Left cardiac atrium (tissue), 4 donors: ENCODE measurements at regions not wholly inside any gene's neighbourhood (a gene's known extent, or its start where the extent isn't known, plus 50 kb on each side); places are given as distances from the start of the nearest gene placed in this dataset.
"Not testable (repeated sequence)": the region's sequence is repeated elsewhere in the genome, so short reads cannot be mapped to it uniquely, and the experiment has no call there.

Experiments used
- ATAC-seq, 2 donors: fragments of 200-7000 bp; cut with Tn5 transposase; one replicate each; pipeline ENCODE4 v1.9.1; 2020; ENCODE audit warnings: mild to moderate bottlenecking in 2 of 2, moderate library complexity in 2 of 2
- DNase-seq: peaks from one replicate; pipeline ENCODE4 v3.0.0-alpha.2; 2020
- intact Hi-C, 2 donors: fragments of 100-400 bp; cut with DNase I; formaldehyde crosslinking; loops; one replicate each; pipeline versions ENCODE4 v1.14.1 to v1.15.1; 2022 to 2023
- donor health status: DM: no; HTN: yes; CAD: no.
- donor health status: DM: no; HTN: yes; CAD: no; lungs with severe emphysema.
- donor health status: DM: yes; HTN: yes; CAD: no.
- donor health status: Dilated cardiomyopathy.

DNA sequence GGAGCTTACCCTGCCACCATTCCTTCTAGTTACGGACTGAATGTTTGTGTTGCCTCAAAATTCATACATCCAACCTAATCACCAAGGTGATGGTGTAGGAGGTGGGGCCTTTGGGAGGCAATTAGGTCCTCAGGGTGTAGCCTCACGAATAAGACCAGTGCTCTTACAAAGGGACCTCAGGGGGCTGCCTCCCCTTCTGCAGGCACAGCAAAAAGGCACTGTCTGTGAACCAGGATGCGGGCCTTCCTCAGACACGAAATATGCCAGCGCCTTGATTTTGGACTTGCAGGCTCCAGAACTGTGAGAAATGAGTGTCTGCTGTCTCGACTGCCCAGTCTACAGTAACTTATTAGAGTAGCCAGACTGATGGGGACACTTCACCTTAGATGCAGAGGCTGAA is 150.4 kb upstream of the HDAC4 start:
- no peak for DNase-seq
- intact Hi-C loops: no loop called here
- no peak for ATAC-seq

DNA sequence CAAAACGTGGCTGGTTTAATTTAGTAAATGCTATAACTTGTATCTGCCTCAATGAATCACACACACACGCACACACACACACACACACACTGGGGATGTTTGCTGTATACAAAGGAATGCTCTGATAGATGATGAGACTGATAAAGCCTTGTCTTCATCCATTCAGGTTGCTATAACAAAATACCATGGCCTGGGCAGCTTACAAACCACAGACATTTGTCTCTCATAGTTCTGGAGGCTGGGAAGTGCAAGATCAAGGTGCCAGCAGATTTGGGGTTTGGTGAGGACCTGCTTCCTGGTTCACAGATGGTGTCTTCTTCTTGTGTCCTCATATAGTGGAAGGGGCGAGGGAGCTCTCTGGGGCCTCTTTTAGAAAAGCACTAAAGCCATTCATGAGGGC is 149.5 kb upstream of the HDAC4 start:
- intact Hi-C loops: no loop called here
- no peak for ATAC-seq

DNA sequence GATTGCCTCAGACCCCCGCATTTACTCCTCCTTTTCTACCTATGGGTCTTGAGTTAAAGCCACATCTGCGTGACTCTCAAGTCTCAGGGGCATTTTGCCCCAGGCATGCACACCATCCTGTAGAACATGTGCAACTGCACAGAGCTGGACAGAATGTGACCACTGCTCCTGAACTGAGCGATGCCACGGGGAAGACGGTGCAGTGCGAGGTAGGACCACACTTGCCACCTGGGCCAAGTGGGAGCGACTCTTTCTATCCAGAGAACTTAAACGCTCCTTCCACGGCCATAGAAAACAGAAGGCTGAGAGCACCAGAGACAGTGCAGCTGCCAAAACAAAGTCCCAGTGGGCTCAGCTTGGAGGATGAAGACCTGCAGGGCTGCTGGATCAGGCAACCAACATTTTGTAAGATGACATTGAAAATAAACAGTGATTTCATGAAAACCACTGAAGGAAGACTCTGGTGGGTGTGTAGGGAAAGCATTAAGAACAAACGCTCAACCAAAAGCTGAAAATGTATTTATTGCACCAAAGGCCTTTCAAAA is 149.0 kb upstream of the HDAC4 start:
- intact Hi-C loops: no loop called here
- DNase-seq (no peak), ATAC-seq (no peak)

More for the DNA sequence above, 149.5 kb upstream of the HDAC4 start:
- DNase-seq: no peak

DNA sequence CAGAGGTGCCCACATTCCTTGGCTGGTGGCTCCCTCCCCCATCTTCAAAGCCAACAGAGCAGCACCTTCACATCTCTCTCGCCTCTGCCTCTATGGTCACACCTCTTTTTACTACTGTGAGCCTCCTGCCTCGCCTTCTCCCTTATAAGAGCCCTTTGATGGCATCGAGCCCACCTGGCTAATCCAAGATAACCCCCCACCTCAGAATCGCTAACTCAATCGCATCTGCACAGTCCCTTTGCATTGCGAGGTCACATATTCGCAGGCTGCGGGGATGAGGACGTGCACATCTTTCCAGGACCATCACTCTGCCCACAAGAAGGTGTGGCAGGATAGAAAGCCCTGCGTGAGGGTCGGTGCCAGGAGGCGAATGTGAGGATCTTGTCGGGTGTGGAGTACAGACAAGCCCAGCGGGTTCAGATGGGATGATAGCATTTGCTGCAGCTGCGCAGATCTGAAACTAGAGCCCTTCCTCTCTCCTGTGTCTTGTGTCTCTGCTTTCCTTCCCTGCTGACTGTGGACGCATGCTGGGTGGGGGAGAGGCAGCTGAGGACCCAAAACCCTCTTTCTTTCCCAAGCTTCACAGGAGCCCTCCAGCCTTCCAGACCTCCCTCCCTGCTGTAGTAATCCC is 148.3 kb upstream of the HDAC4 start:
- intact Hi-C loops: no loop called here
- no peak for ATAC-seq
- no peak for DNase-seq

DNA sequence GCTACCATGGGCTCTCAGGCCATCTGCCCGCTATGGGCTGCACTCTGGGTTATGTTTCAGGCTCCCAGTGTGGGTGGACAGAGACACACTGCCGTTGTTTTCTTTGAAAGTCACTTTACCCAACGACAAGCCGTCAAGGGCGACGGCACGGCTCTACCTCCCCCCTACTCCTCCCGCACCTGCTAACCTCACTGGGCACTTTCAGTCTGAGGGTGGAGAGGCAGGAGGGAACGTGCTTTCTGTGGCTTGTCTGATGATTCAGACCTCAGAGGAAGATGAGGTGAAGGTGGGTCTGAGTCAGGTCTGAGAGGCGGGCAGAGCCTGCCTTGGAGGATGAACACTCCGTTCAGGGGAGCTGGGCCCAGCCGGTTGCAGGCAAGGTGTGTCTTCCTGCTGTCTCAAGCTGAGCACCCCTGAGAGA is 147.6 kb upstream of the HDAC4 start:
- ATAC-seq: no peak
- no peak for DNase-seq
- intact Hi-C loops: no loop called here

DNA sequence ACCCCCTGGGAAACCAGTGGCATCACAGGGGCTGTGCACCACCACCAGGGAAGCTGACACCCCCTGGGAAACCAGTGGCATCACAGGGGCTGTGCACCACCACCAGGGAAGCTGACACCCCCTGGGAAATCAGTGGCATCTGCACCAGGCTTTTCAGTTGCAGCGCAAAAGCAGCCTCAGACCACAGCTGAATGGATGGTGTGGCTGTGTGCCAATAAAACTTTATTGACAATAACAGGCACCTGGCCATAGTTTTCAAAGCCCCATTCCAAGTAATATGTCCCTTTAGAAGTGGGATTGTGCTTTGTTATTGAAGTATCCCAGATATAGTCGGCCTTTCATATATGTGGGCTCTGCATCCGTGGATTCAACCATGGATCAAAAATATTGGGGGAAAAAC is 146.3 kb upstream of the HDAC4 start:
- DNase-seq, ATAC-seq: not testable (repeated sequence)

DNA sequence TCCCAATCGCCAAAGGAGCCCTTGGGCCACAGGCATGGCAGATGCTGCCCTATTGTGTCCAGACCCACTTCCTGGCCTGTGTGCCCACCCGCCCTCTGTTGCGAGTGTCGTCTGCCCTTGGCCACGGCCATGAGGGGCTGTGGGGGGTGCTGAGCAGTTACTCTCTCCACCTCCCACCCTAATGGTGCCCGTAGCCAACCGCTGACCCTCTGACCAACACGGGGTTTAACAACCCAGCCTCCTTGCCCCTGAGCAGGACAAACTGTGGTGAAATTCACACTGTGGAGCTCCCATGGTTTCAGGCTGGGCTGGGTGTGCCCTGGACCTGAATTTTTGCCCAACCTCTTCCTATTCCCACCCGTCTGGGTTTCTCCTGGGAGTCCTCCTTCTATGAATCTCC is 145.7 kb upstream of the HDAC4 start:
- intact Hi-C loops: no loop called here
- ATAC-seq: no peak
- DNase-seq: no peak

More for the DNA sequence above, 146.3 kb upstream of the HDAC4 start:
- intact Hi-C loops: not testable (repeated sequence)

DNA sequence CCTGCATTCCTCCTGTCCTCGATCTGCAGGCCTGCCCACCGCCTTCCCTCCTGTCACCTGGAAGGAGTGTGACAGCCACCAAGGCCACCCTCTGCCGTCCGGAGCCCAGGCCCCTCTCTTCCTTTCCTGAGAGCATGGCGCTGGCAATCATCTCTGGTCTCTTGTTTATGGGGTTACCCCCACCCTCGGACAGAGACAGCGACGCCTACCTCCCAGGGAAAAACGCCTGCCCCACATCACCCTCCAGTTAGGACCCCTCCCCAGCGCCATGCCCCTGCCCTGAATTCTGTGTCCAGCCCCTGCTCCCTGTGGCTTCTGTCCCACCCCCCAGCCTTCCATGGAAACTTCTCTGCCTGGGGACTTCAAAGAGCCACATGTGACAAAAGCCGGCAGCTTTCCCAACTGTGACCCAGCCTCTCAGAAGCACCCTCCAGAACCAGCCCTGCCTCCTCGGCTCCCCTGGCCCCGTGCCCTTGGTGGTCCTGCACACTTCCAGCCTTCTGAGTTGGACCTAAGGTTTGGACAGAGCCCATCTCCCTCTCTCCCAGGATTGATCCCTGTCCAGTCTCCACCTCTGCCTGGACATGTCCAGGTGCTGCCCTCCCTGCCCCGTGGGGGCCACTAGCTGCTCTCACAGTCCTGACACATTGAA is 145.0 kb upstream of the HDAC4 start:
- DNase-seq: no peak

DNA sequence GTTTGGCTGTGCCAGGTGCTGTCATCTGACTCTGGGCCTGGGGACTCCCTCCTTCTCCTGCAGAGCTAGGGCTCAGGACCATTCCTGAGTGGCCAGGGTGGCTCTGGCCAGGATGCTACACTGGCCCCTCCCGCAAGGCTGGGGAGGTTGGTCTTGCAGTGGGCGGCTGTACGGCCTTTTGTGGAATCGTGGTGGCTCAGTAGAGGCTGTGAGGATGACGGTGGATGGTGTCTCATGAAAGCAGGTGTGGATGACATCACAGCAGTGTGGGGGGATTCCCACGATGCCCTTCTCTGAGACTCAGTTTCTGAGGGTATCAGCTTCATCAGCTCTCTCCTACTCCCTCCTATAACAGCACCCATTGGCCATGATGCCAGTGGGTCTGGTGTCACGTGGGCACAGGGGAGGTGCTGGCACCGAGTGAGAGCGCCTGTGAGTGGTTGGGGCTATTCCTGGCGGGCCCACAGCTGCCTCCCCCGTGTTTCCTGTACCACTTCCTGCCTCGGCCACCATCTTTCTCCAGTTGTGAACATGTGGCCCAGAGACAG is 144.2 kb upstream of the HDAC4 start:
- intact Hi-C loops: no loop called here
- DNase-seq: no peak
- ATAC-seq: peak in 1 of 2 donors; percentile 23

More for the DNA sequence above, 145.0 kb upstream of the HDAC4 start:
- intact Hi-C loops: no loop called here
- ATAC-seq: no peak

DNA sequence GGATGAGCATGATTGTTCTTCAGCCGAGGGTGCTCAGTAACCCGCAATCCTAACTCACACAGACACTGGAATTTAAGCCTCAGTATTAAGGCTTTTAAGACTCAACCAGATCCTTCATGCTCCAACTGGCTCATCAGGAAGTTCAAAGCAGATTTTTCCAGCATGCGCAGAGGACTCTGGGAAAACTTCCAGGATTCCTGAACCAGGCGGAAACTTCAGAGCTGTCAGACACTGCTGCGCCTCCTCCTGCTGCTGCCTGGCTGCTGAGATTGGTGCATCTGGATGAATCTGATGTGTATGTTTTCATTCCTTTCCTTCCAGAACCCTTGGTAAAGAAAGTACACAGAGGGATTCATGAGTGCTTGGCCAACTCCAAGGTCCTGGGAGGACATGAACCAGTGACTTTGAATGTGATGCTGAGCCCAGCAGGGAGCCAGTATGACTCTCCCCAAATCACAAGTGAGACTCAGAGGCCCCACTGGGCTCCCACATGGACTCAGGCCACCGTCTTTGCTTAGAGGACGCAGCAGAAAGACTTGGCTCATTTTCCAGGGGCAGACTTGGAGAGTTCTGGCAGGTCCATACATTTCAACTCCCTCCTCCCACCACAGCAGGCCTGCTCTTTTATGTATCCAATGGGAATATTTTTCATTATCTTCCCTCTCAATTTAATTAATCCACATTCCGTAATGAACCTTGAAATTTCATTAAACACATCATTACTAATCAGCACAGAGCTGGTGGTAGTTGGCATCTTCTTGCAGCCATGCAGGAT is 143.5 kb upstream of the HDAC4 start:
- DNase-seq (no peak), ATAC-seq (no peak)
- intact Hi-C loops: no loop called here

DNA sequence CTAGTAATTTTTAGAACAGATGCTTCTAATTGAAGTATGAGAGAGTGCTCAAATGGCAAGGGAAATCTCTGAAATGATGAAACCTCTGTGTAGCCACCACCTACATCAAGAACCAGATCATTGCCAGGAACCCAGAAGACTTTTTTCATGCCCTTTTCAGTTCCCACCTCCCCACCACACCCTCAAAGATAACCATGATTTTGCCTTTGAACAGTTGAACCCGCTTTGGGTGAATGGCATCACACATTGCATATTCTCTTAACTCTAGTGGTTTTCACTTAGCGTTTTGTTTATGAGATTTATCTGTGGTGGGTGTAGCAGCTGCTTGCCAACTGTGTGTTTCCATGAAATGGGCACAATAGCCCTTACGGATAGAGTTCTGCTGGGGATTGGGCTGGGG is 142.9 kb upstream of the HDAC4 start:
- intact Hi-C loops: no loop called here
- ATAC-seq (no peak), DNase-seq (no peak)

DNA sequence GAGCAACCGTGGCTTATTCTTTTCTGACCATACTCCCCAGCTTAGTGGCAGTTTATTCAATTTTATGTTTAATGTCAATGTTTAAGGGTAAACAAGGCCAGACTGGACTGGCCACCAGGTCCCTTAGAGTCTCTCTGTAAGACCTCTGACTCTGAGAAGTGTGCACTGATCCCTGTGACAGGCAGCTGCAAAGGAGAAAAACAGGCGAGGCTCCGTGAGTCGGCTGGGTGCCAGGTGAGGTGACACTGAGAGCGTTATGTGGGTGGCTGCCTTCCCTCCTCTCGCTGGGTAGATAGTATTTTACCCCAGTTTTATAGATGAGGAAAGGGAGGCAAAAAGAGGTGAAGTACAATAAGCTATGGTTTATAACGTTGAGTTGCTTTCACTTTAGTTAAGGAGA is 139.4 kb upstream of the HDAC4 start:
- ATAC-seq: peak in 1 of 2 donors; percentile 79
- DNase-seq: no peak
- intact Hi-C loops: no loop called here

DNA sequence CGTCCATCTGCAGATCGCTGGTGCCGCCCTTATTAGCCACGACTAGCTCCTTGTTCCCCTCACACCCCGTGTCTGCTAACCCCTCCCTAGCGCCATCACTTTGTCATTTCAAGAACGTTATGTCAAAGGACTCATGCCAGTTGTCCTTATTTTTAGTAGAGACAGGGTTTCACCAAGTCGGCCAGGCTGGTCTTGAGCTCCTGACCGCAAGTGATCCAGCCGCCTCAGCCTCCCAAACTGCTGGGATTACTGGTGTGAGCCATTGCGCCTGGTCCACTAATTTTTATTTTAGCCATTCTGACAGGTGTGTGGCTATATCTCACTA is 138.9 kb upstream of the HDAC4 start:
- ATAC-seq (peak in 1 of 2 donors; percentile 31), DNase-seq (no peak)
- intact Hi-C loops: no loop called here

DNA sequence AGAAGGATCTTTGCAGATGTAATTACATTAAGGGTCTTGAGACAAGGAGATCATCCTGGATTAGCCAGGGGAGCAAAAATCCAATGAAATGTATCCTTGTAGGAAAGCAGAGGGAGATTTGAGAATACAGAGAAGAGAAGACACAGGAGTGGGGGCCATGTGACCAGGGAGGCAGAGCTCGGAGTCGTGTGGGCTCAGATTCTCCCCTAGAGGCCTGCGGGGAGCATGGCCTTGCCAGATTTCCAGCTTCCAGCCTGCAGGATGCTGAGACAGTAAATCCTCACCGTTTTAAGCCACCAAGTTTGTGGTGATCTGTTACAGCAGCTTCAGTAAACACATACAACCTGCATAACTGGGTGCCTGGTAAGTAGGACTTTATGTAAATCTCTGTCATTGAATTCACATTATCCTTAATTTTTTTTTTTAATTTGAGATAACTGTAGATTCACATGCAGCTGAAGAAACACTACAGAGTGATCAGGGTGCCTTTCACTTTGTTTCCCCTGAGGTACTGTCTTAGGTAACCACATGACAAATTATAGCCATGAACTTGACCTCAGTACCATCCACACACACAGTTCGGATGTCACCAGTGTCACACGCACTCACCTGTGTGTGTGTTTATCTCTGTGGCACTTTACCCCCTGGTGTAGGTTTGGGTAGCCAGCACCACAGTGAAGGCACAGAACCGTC is 138.4 kb upstream of the HDAC4 start:
- intact Hi-C loops: no loop called here
- ATAC-seq (no peak), DNase-seq (no peak)

DNA sequence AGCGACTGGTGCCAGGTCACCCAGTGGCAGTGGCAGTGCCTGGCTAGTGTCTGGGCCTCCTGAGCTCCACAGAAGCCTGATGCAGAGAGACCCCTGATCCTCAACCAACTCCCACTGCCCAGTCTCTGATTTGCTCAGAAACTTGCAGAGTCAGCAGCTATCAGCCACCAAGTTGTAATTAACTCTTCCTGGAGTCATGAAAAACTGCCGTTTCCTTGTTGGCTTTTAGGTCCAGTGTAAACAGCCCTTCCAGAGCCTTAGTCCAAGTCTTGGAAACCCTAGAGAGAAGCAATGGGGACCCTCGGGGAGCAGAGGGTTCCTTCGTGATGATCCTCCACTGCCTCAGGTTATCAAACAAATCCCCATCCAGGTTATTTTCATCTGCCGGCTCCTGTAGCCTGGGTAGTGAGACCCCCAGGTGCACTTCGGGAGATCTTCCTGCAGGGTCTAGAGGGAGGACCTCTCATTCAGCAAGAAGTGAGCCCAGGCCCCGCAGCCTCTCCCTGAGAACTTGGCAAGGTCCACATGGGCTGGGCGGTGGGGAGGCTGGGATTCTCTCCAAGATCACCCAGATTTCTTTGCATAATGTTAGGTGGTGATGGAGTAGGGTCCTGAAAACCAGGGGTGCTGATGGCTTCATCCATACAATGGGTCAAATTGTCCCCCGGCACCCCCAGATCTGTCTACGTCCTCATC is 137.7 kb upstream of the HDAC4 start:
- intact Hi-C loops: no loop called here
- no peak for ATAC-seq
- no peak for DNase-seq

DNA sequence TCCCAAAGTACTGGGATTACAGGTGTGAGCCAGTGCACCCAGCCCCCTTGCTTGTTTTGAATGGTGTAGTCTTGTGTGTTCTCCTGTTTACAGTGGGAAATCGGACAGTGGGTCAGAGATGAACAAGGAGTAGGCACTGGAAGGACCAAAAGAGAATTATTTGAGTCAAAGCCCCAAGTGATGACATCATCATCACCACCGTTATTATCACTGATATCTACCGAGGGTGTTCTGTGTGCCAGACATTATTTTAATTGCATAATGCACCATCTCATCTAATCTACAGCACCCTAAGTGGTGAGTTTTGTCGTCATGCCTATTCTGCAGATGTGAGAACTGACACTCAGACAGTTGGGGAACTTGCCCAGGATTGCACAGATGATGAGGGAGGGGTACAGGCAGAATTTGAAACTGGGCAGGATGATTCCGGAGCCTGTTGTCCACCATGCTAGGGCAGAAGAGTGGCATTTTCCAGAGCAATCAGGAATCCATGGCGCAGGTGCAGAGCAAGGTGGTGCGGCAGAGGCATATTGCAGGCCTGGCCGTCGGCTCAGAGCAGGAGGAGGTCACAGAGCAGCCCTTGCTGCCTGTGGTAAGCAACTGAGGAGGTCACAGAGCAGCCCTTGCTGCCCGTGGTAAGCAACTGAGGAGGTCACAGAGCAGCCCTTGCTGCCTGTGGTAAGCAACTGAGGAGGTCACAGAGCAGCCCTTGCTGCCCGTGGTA is 137.0 kb upstream of the HDAC4 start:
- no peak for ATAC-seq
- DNase-seq: no peak
- intact Hi-C loops: no loop called here

DNA sequence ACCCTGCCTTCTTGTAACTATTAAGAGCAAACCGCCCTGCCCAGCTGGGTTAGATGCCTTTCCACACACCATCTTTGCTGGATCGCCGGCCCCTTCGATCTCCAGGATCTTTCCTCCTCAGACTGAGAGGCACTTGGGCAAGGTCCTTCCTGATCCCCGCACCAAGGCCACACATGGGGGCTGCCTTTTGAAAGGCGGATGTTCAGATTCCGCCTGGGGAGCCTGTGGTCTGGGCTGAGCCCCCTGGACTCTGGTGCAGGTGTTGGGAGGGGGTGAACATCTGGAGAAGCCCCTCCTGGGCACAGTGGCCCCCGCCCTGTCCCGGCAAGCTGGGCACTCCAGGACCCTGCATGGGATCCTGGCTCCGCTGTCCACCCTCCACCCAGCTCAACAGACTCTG is 135.4 kb upstream of the HDAC4 start:
- intact Hi-C loops: no loop called here
- no peak for ATAC-seq

DNA sequence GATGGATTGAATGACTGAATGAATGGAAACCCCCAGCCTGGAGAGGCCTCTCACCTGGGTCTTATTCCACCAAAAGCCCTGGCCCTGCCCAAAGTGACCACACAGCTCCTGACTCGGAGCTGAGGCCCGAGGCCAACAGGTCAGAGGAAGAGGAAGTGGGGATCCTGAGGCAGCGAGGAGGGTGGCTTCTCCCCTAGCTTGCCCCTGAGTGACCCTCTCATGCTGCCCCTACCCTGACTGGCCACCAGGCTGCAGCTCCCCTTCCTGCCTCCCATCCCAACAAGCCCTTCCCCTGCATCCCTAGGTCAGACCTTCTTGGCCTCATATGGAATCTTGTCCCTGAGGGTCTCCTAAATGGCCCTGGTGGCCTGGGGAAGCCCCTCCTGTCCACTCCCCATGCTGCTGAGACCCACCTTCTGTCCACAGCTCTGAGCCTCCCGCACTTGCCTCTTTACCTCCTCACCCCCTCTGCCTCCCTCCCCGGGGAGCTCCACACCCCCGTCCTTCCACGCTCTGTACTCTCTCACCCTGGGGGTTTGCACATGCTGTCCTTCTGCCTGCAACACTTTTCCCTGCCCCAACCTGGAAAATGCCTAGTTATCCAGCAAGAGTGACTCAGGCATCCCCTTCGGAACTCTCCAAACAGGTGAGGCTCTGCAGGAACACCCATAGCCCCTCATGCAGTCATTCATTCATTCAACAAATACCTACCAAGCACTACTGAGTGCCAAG is 134.8 kb upstream of the HDAC4 start:
- ATAC-seq: no peak
- intact Hi-C loops: no loop called here
- DNase-seq: no peak

More for the DNA sequence above, 135.4 kb upstream of the HDAC4 start:
- DNase-seq: no peak
